Stimulated activated naive CD8-positive, alpha-beta T cell treated with anti-CD3 and anti-CD28 coated beads, Interleukin-15, Interleukin-2, amounts not matched to agents 100 U/mL and 50 U/mL, for 24 hours (primary cell): ENCODE measurements at regions not wholly inside any gene's neighbourhood (a gene's known extent, or its start where the extent isn't known, plus 50 kb on each side); places are given as distances from the start of the nearest gene placed in this dataset.
"Not testable (repeated sequence)": the region's sequence is repeated elsewhere in the genome, so short reads cannot be mapped to it uniquely, and the experiment has no call there.

Experiments
- ATAC-seq: fragments of 150-1000 bp; cut with Tn5 transposase; one replicate; pipeline ENCODE4 v1.10.0; 2021
- DNase-seq: peaks from one replicate; pipeline ENCODE4 v3.0.0; 2021

DNA sequence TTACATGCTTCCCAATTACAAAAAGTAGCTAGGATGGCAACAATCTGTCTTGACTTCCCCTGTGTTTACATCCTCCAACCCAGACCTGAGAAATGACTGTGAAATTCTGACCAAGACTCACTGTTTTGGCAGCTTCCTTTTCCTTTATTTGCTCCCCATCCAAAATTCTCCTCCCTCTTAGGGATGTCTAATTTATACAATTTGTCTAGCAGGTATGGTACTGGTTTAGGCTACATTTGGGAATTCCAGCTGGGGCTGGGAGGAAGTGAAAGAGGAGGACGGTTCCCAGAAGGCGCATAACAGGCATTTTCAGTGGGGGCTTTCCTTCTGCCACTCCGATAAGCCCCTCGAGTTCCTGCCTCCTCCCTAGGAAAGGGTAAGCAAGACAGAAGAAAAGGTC, 231.5 kb upstream of the BTBD3 start:
- ATAC-seq = no peak
- no peak for DNase-seq

DNA sequence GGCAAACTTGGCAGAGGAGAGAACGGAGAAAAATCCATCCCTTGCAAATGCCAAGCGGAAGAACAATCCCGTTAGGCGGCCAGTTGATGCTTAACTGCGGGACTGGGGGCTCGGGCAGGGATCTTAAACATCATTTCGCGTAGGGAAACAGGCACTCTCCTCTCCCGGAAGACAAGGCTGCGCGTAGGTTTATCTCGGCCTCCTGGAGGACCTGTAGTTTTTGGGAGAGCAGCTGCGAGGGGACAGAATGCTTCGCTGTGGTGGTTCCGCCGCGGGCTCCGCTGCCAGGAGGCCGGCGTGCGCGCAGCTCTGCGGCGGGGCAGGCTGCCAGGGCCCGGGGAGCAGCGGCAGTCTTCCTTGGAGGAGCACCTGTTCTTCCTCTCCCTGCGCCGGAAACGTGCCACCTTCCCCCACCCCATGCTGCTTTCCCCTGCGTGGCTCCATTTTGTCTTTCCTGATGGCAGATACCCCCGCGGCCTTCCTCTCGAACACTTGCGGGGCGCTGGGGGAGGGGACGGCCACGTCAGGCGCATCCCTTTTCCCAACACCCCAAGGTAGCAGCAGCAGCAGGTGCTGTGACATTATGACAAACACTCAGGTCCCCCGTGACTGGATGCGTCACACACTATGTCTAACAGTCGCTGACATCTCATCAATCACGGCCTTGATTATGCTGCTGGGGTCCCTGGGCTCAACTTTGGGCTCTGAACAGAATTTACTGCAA, 230.7 kb upstream of the BTBD3 start:
- ATAC-seq (no peak), DNase-seq (no peak)

DNA sequence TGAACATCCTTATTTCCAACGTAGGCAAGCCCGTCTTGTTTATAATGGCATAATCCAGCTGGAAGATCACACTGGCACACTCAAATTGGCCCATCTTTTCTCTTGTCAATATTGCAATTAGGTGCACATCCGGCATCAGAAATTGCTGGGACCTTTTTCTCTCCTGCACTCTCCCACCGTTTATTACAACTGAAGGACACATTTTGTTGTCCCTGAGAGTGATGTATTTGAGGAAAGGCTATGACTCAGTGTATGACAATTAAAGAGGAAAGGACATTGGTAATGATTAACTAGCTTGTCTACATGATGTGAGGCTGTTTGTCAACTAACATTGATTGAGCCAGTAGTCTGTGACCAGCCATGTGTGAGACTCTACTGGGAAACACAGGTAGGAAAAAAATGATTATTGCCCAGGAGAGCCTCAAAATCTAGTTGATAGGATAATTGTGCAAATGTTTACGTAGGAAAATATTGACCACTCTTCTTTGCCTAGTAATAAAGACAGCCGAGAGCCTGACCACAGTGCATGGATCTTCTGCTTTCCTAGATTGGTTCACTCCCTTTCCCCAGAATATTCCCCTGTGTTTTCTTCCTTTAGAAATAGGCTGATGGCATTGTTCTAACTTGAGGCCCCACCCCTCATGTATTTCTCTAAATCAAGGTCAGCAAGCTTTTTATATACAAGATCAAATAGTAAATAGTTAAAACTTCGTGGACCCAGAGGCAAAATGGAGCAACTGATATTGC, 230.0 kb upstream of the BTBD3 start:
- no peak for DNase-seq
- ATAC-seq = no peak

DNA sequence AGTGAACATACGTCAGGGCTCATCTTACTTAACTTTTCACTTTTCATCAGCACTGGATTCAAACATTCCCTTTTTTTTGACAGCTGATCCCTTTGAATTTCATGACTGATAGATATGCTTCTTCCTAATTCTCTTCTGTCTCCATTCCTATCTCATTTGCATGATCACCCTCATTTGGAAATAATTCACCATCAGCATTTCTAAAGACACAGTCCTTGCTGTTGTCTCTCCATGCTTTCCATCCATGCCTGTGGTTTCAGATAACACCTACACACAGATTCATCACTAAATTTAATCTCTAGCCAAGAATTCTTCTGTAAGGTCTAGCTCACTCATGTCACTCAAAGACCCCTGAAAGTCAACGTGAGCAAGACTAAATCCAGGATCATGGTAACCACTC, 228.4 kb upstream of the BTBD3 start:
- no peak for DNase-seq
- ATAC-seq = no peak

DNA sequence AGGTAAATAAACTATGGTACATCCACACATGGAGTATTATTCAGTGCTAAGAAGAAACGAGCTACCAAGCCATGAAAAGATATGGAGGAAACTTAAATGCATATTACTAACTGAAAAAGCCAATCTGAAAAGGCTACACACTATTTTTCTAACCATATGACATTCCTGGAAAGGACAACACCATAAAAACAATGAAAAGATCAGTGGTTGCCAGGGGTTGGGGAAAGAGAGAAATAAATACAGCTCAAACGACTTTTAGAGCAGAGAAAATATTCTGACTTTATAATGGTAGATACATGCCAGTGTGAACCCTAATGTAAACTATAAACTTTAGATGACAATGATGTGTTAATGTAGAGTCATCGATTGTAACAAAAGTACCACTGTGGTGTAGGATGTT, 225.9 kb upstream of the BTBD3 start:
- DNase-seq = no peak
- no peak for ATAC-seq

DNA sequence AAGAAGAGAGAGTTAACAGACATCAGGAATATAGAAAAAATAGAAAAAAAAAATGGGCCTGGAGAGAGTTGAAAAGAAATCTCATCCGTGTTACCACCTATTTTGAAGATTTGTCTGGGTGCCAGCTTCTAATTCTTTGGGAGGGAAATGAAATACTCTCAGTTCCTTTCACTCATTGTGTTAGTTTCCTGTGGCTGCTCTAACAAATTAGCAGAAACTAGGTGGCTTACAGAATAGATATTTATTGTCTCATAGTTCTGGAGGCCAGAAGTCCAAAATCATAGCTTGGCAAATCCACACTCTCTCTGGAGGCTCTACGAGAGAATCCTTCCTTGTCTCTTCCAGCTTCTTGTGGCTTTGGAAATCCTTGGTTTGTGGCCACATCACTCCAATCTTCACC, 225.1 kb upstream of the BTBD3 start:
- ATAC-seq (no peak), DNase-seq (no peak)

DNA sequence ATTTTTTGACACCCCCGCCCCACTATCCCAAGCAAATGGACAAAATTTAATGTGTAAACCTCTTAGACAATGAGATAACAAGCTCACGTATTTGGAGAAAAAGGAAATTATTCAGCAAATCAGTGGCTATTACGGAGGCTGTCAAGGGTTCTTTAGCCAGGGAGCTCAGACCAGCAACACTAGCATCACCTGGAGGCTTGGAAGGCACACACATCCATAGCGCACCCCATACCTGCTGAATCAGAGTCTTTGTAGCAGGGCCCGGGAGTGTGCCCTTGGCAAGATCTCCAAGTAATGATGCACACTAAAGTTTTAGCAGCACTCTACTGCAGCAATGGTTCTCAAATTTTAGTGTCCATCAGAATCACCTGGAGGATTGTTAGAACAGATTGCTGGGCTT, 223.2 kb upstream of the BTBD3 start:
- no peak for ATAC-seq
- no peak for DNase-seq

DNA sequence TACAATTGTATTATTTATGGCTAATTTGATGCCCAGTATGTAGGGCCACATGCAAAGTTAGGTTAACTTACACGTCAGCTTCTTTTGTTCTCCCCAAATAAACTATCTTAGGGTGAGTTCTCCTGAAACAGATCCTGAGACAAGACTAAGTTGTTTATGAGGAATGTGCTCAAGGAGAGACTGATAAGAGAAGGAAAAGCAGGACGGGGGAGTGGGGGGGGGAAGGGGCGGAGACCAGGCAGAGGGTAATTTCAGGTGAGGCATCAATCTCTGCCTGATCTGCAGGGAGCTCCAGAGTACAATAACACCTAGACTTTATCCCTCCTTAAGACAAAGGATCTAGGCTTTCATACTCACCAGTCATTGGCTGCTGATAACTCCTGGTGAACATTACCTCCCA, 220.6 kb upstream of the BTBD3 start:
- DNase-seq (no peak), ATAC-seq (no peak)

DNA sequence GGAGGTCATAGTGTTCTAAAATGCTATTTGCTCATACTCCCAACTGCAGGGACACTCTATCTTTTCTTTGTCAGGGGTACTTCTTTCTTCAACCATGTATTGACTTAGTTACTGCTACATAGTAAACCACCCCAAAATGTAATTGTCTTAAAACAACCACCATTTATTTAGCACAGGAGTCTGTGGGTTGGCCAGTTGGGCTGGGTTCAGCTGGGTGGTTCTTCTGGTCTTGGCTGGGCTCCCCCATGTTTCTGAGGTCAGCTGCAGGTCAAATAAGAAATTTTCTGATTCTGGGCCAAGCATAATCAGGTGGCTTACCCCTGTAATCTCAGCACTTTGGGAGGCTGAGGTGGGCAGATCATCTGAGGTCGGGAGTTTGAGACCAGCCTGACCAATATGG, 220.0 kb upstream of the BTBD3 start:
- DNase-seq (no peak), ATAC-seq (no peak)

DNA sequence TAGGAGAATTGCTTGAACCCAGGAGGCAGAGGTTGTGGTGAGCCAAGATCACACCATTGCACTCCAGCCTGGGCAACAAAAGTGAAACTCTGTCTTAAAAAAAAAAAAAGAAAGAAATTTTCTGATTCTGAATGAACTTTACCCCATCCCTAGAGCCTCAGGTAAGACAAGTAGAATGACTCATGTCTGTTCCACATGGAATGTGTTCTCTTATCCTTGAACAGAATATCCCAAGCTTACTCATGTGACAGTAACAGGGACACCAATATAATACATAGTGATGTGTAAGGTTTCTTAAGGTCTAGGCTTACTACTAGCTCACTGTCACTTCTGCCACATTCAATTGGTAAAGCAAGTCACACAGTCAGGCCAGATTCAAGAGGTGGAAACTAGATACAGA, 219.6 kb upstream of the BTBD3 start:
- ATAC-seq = no peak

DNA sequence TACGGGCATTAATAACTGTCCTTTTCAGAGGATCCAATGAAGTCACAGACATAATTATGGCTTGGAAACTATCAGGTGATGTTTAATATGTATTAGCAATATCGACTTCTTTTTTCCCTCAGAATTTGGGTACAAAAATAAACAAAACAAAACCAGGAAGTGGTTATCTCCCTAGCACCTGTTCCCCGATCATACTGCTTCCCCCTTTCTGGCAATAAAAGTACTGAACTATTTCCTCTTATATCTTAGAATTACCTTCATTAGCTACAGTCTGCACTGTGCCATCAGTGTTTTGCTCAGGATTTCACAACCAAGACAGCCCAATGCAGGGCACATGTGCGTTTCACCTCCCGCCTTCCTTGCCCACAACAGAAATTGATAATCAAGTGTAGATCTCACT, 216.9 kb upstream of the BTBD3 start:
- DNase-seq = no peak
- no peak for ATAC-seq

More for the DNA sequence above, 219.6 kb upstream of the BTBD3 start:
- DNase-seq = no peak

DNA sequence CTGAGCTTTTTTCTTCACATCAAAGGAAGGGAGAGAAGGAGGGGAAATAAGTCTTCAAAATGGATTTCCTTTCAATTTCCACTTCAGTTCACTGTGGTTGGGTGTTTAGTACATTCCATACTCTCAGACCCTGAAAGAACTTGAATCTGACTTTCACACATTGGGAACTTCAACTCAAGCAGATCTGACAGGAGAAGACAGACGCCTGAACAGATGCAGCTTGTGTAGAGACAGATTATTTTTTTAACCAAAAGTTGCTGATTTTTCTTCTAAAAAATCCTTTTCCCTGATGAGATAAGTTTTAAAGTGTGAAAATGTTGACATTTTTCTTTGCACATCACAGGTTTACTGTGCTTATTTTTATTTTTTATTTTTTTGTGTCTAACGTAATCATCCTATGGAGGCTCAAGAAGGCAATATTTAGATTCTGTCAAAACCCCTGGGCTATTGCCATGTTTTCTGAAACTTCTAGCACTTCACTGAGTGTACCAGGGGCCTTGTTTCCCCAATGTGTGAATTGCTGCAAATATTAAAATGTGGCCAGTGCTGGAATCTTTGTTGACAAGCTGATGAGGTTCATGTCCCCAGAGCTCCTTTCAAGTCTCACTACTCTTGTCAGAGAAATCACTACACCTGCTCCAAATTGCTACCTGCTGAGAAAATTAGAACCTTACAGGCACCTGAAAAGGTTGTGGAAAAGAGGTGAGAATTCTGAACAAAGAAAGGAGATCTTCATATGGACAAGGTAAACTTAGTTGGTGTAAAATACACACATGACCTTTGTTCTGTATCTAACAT, 214.8 kb upstream of the BTBD3 start:
- ATAC-seq (no peak), DNase-seq (no peak)

DNA sequence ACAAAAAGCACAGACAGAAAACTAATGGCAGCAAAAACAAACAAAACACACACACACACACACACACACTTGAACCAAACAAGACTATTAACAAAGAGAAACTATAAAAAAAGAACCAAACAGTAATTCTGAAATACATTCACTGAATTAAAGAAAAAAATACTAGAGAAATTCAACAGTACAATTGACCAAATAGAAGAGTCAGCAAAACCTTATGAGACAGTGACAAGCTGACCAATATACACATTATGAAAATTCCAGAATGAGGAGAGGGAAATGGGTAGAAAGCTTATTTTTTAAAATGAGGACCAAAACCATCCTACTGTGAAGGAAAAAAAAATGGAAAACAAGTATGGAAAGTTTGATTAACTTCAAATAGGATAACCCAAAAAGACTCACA, 212.2 kb upstream of the BTBD3 start:
- DNase-seq (no peak), ATAC-seq (no peak)

DNA sequence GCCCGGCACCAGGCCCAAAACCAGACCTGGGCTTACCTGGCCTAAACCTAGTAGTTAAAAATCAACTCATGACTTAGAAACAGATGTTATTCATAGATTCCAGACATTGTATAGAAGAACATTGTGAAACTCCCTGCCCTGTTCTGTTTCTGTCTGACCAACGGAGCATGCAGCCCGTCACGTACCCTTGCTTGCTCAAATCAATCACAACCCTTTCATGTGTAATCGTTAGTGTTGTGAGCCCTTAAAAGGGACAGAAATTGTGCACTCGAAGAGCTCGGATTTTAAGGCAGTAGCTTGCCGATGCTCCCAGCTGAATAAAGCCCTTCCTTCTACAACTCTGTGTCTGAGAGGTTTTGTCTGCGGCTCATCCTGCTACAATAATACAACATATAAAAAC, 209.5 kb upstream of the BTBD3 start:
- not testable (repeated sequence) for ATAC-seq, DNase-seq

DNA sequence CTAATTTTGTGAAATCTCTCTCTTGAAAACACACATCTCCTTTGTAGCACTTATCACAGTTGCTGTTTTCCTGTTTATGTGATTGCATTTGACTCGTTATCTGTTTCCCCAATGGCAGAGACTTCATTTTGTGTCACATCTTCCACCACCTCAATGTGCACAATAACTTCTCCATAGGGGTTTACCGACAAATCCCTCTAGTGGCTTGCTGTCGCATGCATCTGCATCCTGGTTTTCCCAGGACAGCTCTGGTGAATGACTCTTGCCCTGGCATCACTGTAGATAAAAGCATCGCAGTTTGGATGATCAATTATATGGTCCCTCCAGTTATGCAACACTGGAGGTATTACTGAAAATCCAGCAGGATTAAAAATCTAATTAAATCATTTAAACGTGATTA, 206.5 kb upstream of the BTBD3 start:
- DNase-seq (no peak), ATAC-seq (no peak)

DNA sequence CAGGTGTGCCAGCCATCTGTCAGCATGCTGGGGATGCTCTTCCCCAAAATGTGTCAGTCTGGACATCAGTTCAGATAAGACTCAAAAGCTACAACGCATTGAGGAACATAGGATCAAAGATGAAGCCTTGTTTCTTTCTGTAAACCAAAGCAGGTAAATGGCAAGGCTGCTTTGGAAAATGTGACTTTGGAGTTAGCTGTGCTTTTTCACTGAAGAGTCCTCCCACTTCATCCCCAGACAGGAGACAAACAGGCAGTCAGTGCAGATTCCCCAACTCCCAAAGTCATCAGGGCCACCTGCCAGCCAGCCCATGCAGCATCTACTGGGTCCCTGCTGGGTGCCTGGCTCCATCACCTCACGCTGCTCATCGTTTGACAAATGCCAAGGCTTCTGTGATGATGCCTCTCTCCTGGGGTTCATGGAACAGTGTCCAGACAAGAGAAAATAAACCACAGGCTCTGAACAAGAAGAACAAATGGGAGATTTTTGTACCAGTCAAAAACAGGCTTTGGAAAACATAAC, 205.0 kb upstream of the BTBD3 start:
- no peak for ATAC-seq
- no peak for DNase-seq

DNA sequence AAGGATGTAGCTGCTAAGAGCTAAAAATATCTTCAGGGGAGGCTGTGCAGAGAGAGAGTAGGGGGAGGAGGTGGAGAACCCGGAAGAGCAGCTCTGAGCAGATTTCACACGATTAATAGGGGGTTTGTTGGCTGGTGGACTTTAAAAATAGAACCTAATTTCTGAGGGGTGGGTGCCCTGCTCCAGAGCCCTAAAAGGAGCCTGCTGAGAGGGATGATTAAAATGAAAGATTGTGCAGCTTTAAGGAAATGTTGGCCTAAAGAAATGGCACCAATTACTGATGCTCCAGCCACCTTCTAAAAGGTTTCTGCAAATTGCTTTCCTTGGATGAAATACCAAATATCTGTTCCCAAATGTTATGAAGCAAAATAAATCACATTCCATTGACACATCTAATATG, 202.8 kb upstream of the BTBD3 start:
- no peak for DNase-seq

DNA sequence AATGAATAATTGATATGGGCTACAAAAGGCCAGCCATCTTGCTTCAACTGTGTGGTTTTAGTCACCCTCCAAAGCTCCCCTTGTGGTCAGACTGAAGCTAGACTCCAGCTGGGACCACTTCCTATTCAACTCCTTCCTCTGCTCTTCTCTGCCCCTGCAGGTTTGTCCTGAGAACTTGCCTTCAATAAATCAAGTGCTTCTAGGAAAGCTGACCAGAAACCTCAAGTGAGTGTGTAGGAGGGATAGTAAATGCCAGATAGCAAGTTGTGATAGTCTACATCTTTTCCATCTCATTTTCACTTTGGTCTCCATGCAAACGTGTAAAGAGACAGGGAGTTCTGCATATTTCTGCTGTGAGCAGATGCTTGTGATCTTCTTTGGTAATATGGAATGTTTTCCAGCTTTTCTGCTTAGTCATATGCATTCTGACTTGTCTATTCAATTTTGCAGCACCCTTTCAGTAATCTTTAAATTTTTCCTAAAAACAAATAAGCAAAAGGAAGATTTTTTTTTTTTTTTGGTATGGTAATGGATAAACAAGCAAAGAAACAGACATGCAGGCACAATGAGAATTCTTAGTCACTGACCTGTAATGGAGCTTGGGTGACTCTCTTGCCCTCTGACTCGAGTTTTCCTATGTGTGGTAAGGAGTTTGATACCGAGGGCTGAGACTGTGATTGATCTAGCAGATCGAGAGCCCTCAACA, 201.3 kb upstream of the BTBD3 start:
- ATAC-seq (no peak), DNase-seq (no peak)

More for the DNA sequence above, 202.8 kb upstream of the BTBD3 start:
- no peak for ATAC-seq

DNA sequence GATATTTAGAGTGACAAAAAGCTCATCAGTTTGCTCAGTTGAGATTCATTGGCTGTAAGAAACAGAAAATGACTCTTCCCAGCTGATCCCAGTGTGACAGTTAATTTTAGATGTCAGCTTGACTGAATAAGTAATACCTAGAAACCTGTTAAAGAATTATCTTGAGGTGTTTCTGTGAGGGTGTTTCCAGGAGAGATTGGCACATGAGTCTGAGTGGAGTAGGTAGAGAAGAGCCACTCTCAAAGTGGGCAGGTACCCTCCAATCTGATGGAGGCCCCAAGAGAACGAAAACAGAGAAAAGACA, 200.8 kb upstream of the BTBD3 start:
- DNase-seq = no peak
- no peak for ATAC-seq

DNA sequence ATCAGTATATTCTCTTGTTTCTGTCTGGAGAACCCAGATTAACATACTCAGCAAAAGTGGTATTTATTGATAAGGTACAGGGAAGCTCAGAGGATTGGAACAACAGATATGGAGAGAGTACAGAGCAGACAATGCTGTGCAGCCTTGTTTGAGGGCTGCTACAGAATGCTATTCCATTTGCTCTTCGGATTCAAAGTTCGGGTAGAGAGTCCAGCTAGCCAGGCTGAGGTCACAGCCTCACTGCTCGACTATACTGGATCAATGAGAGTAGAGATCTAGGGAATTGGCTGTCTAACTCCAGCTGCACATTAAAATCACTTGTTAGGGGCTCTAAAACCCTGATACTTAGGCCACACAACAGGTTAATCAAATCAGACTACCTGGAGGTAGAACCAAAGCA, 200.1 kb upstream of the BTBD3 start:
- no peak for ATAC-seq
- DNase-seq = no peak

DNA sequence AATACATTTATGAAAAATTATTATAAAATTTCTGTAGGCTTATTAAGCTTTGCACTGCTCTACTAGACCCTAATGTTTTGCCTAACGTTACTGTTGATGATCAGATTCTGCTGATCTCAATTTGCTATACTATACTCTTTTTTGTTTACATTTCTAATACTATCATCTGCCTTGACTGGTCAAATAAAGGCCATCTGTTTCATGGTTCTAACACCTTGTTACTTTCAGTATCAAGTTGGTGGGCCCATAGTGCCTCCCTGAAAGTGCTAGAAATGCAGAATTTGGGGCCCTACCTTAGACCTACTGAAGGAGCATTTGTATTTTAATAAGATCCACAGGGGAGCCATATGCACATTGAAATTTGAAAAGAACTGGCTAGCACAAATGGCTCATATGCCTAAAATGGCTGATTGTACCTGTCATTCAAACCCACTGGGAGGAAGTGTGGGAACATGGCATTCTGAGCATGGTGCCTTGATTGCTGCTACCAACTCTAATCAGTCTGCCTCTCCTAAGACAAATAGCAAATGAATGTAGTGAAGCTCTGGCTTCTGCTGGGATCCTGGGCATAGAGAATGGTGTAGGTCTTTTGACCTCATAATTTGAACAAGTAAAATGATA, 199.1 kb upstream of the BTBD3 start:
- no peak for DNase-seq
- ATAC-seq = no peak

DNA sequence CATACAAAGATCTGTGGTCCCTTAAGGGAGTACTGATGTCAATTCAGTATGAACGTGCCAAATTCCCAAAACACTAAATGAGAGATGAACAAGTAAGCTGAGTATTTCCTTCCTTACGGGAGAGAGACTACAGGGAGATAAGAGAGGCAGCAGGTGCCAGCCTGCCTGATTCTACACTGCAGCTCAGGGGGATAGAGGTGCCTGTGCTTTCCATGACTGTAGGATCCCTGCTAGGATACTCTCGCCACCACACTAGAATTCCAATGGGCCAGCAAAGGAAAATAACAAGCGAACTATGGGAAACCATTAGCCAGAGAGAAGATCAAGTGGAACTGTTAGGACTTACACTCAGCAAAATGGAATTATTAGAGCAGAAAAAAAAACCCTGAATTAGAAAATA, 198.5 kb upstream of the BTBD3 start:
- DNase-seq (no peak), ATAC-seq (no peak)
